ENCODE measurements at regions not wholly inside any gene's neighbourhood (a gene's known extent, or its start where the extent isn't known, plus 50 kb on each side); places are given as distances from the start of the nearest gene placed in this dataset.

GRCh38 chr2:21694079-21694878 is 570.5 kb downstream of the TDRD15 start:
- no peak for DNase-seq (ENCODE audit: low spot score)

GRCh38 chr2:21696900-21697299 is 573.1 kb downstream of the TDRD15 start:
- no peak for DNase-seq (ENCODE audit: low spot score)

- DNase-seq (ENCODE audit: low spot score) = no peak
Observed at GRCh38 chr2:21700644-21701043, 576.9 kb downstream of the TDRD15 start.

- no peak for DNase-seq (ENCODE audit: low spot score)
Observed at GRCh38 chr2:21710031-21710430, 586.3 kb downstream of the TDRD15 start.

- DNase-seq (ENCODE audit: low spot score) = no peak
Observed at GRCh38 chr2:21710496-21710895, 586.7 kb downstream of the TDRD15 start.

- DNase-seq (ENCODE audit: low spot score) = no peak
Observed at GRCh38 chr2:21715887-21716286, 592.1 kb downstream of the TDRD15 start.

- no peak for DNase-seq (ENCODE audit: low spot score)
Observed at GRCh38 chr2:21727101-21727500, 603.3 kb downstream of the TDRD15 start.

- DNase-seq (ENCODE audit: low spot score) = no peak
Observed at GRCh38 chr2:21728133-21728532, 604.4 kb downstream of the TDRD15 start.

- no peak for DNase-seq (ENCODE audit: low spot score)
Observed at GRCh38 chr2:21730141-21730540, 606.4 kb downstream of the TDRD15 start.

- DNase-seq (ENCODE audit: low spot score) = no peak
Observed at GRCh38 chr2:21740484-21740883, 616.7 kb downstream of the TDRD15 start.

GRCh38 chr2:21746499-21746898 is 622.7 kb downstream of the TDRD15 start:
- DNase-seq (ENCODE audit: low spot score) = no peak

GRCh38 chr2:21748501-21748900 is 624.7 kb downstream of the TDRD15 start:
- no peak for DNase-seq (ENCODE audit: low spot score)

GRCh38 chr2:21754164-21754788 is 630.5 kb downstream of the TDRD15 start:
- no peak for DNase-seq (ENCODE audit: low spot score)

GRCh38 chr2:21757805-21758430 is 634.1 kb downstream of the TDRD15 start:
- DNase-seq (ENCODE audit: low spot score) = no peak

GRCh38 chr2:21759819-21760218 is 636.1 kb downstream of the TDRD15 start:
- no peak for DNase-seq (ENCODE audit: low spot score)

GRCh38 chr2:21761361-21761760 is 637.6 kb downstream of the TDRD15 start:
- no peak for DNase-seq (ENCODE audit: low spot score)

GRCh38 chr2:21763501-21763900 is 639.7 kb downstream of the TDRD15 start:
- no peak for DNase-seq (ENCODE audit: low spot score)

- no peak for DNase-seq (ENCODE audit: low spot score)
Observed at GRCh38 chr2:21770787-21771186, 647.0 kb downstream of the TDRD15 start.

GRCh38 chr2:21772624-21773023 is 648.9 kb downstream of the TDRD15 start:
- DNase-seq (ENCODE audit: low spot score) = no peak

GRCh38 chr2:21773168-21773567 is 649.4 kb downstream of the TDRD15 start:
- DNase-seq (ENCODE audit: low spot score) = no peak

- no peak for DNase-seq (ENCODE audit: low spot score)
Observed at GRCh38 chr2:21774691-21775368, 651.1 kb downstream of the TDRD15 start.

- no peak for DNase-seq (ENCODE audit: low spot score)
Observed at GRCh38 chr2:21779786-21780185, 656.0 kb downstream of the TDRD15 start.

Data from ureter (tissue), 1 donor.